ENCODE measurements at regions not wholly inside any gene's neighbourhood (a gene's known extent, or its start where the extent isn't known, plus 50 kb on each side); places are given as distances from the start of the nearest gene placed in this dataset.
"Not testable (repeated sequence)": the region's sequence is repeated elsewhere in the genome, so short reads cannot be mapped to it uniquely, and the experiment has no call there.

DNA sequence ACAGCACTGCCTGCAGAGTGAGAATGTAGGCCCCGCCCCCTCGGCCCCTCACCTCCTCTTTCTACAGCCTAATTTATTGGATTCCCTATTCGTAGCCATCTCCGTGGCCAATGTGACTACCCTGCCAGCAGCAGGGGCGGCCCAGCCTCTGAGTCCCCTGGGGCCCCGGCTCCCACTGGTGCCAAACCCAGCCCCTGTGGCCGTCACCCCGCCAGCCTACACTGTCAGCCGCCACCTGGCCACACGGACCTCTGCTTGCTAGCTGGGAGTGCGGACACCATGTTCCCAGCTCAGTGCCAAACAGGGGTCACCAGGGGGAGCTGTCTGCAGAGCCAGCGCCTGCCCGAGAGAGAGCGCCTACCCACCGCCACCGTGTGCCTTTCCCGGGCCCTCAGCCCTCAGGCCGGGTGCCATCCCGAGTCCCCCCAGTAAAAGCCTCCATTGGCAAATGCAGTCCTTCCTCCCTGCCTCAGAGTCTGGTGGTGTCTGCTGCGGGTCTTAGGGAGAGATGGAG is 201.1 kb downstream of the CCT8L2 start:
- H3K9me3 Mint-ChIP-seq (ENCODE audit: low read depth, unreplicated experiment); H3K27ac Mint-ChIP-seq (ENCODE audit: unreplicated experiment); H3K36me3 Mint-ChIP-seq (ENCODE audit: insufficient read depth, unreplicated experiment); H3K27me3 Mint-ChIP-seq (ENCODE audit: unreplicated experiment); H3K4me1 Mint-ChIP-seq (ENCODE audit: low read depth, unreplicated experiment); intact Hi-C loops (cut with micrococcal nuclease; ENCODE audit: unreplicated experiment); DNase-seq; H3K4me3 Mint-ChIP-seq (ENCODE audit: low read depth, unreplicated experiment); CTCF ChIA-PET; BruUV-seq (replicated peaks): not testable (repeated sequence)

DNA sequence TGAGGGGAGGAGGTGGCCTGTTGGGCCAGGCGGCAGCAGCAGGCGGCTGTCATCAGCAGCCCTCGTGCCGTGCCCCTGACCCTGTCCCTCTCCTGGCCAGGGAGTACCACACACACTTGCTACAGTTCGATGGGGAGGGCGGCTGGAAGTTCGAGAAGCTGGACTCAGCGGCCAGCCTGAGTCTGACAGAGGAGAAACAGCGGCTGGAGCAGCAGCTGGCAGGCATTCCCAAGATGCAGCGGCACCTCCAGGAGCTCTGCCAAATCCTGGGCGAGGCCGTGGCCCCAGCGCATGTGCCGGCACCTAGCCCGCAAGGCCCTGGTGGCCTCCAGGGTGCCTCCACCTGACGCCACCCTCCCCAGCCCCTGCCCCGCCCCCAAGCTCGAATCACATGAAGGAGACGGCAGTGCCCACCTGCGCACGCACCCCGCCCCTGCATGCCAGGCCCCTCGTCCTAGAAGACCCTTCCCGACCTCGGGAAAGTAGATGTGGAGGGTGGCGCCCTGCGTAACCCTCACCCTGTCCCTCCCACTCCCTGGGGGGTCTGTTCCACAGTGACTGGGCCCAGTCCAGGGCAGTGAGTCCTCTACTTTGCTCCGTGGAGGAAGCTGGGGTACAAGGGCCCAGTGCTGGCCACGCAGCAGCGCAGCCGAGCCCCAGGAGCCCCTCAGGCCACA is 201.9 kb downstream of the CCT8L2 start:
- H3K9me3 Mint-ChIP-seq (ENCODE audit: low read depth, unreplicated experiment); intact Hi-C loops (cut with micrococcal nuclease; ENCODE audit: unreplicated experiment); H3K27ac Mint-ChIP-seq (ENCODE audit: unreplicated experiment); H3K36me3 Mint-ChIP-seq (ENCODE audit: insufficient read depth, unreplicated experiment); H3K4me3 Mint-ChIP-seq (ENCODE audit: low read depth, unreplicated experiment); H3K27me3 Mint-ChIP-seq (ENCODE audit: unreplicated experiment); DNase-seq; CTCF ChIA-PET; H3K4me1 Mint-ChIP-seq (ENCODE audit: low read depth, unreplicated experiment); BruUV-seq (replicated peaks): not testable (repeated sequence)

DNA sequence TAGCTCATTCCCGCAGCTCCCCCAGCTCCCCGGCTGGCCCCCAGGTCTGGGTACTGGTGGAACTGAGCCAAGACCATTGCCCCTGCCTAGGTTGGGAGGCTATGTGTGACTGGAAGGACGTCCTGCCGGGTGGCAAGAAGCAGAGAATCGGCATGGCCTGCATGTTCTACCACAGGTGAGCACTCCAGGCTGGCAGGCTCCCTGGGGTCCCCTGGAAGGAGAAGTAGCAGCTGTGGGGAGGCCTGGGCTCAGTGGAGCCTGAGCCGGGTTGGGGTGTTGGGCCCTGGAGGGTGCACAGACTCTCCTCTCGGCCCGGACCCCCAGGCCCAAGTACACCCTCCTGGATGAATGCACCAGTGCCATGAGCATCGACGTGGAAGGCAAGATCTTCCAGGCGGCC is 202.6 kb downstream of the CCT8L2 start:
- H3K36me3 Mint-ChIP-seq (ENCODE audit: insufficient read depth, unreplicated experiment); BruUV-seq (replicated peaks); H3K9me3 Mint-ChIP-seq (ENCODE audit: low read depth, unreplicated experiment); H3K4me1 Mint-ChIP-seq (ENCODE audit: low read depth, unreplicated experiment); CTCF ChIA-PET; intact Hi-C loops (cut with micrococcal nuclease; ENCODE audit: unreplicated experiment); H3K27me3 Mint-ChIP-seq (ENCODE audit: unreplicated experiment); DNase-seq; H3K27ac Mint-ChIP-seq (ENCODE audit: unreplicated experiment); H3K4me3 Mint-ChIP-seq (ENCODE audit: low read depth, unreplicated experiment): not testable (repeated sequence)

DNA sequence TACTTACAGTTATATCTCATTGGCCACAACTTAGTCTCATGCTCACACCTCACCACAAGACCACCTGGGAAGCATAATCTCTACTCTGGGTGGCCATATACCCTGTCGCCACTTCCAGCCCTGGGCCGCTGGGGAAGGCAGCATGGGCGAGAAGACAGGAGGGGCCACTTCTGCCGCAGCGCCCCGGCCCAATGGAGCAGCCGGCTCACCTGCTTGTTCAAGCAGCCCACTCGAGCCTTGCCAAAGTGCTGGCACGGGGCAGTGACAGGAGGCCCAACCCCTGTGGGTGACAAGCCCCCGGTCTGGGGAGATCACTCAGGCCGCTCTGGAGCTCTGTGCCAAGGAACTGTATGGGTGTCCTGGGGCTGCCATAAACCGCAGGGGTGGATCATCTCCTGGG is 203.4 kb downstream of the CCT8L2 start:
- CTCF ChIA-PET; H3K4me3 Mint-ChIP-seq (ENCODE audit: low read depth, unreplicated experiment); H3K27me3 Mint-ChIP-seq (ENCODE audit: unreplicated experiment); BruUV-seq (replicated peaks); intact Hi-C loops (cut with micrococcal nuclease; ENCODE audit: unreplicated experiment); DNase-seq; H3K27ac Mint-ChIP-seq (ENCODE audit: unreplicated experiment); H3K4me1 Mint-ChIP-seq (ENCODE audit: low read depth, unreplicated experiment); H3K36me3 Mint-ChIP-seq (ENCODE audit: insufficient read depth, unreplicated experiment); H3K9me3 Mint-ChIP-seq (ENCODE audit: low read depth, unreplicated experiment): not testable (repeated sequence)

DNA sequence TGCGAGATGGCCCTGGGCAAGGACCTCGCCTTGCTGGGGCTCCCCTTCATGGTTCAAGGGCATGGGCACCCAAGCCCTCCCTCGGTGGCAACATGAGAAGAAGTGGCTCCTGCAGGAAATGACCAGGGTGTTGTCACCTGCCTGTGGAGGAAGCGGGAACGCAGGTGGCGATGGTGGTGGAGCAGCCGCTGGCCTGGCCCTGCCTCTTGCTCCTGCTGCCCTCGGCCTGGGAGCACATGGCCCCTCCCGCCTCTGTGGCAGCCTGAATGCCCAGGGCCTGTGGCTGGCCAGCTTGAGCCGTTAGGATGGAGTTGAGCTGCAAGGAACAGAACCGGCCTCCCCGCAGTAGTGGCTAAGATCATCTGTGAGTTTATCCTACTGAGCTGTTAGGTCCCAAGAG is 204.0 kb downstream of the CCT8L2 start:
- DNase-seq; H3K27ac Mint-ChIP-seq (ENCODE audit: unreplicated experiment); H3K36me3 Mint-ChIP-seq (ENCODE audit: insufficient read depth, unreplicated experiment); CTCF ChIA-PET; intact Hi-C loops (cut with micrococcal nuclease; ENCODE audit: unreplicated experiment); BruUV-seq (replicated peaks); H3K27me3 Mint-ChIP-seq (ENCODE audit: unreplicated experiment); H3K4me3 Mint-ChIP-seq (ENCODE audit: low read depth, unreplicated experiment); H3K4me1 Mint-ChIP-seq (ENCODE audit: low read depth, unreplicated experiment); H3K9me3 Mint-ChIP-seq (ENCODE audit: low read depth, unreplicated experiment): not testable (repeated sequence)

DNA sequence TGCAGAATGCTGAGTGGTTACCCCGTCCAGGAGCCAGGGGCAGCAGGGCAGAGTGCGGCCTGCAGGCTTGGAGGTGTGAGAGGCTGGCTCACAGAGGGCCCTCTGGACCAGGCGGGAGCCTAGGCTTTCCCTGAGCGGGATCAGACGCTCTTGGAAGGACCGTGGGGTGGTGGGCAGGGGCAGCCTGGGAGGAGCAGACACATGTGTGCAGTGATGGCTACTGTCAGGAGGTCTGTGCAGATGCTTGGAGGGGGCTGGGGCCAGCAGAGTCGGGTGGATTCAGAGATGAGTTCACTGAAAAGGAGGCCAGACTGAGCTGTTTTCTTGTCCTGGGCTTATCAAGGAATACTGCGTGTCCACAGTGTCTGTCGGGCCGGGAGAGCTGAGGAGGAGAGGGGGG is 204.5 kb downstream of the CCT8L2 start:
- BruUV-seq (replicated peaks); H3K36me3 Mint-ChIP-seq (ENCODE audit: insufficient read depth, unreplicated experiment); intact Hi-C loops (cut with micrococcal nuclease; ENCODE audit: unreplicated experiment); H3K4me3 Mint-ChIP-seq (ENCODE audit: low read depth, unreplicated experiment); H3K27me3 Mint-ChIP-seq (ENCODE audit: unreplicated experiment); H3K9me3 Mint-ChIP-seq (ENCODE audit: low read depth, unreplicated experiment); DNase-seq; H3K27ac Mint-ChIP-seq (ENCODE audit: unreplicated experiment); H3K4me1 Mint-ChIP-seq (ENCODE audit: low read depth, unreplicated experiment); CTCF ChIA-PET: not testable (repeated sequence)

DNA sequence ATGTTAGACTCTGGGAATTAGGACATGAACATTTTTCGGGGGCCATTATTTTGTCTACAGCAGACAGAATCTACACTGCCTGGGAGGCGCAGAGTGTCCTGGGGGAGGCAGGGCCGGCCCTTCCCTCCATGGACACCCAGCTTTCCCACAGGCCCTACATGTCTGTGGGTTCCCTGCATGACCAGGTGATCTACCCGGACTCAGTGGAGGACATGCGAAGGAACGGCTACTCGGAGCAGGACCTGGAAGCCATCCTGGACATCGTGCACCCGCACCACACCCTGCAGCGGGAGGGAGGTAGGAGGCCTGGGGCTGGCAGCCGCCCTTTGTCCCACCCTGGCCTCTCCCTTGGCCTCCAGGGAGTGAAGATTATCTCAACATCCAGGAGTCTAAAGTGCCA is 205.1 kb downstream of the CCT8L2 start:
- H3K36me3 Mint-ChIP-seq (ENCODE audit: insufficient read depth, unreplicated experiment); DNase-seq; H3K27me3 Mint-ChIP-seq (ENCODE audit: unreplicated experiment); intact Hi-C loops (cut with micrococcal nuclease; ENCODE audit: unreplicated experiment); H3K4me1 Mint-ChIP-seq (ENCODE audit: low read depth, unreplicated experiment); BruUV-seq (replicated peaks); H3K27ac Mint-ChIP-seq (ENCODE audit: unreplicated experiment); H3K9me3 Mint-ChIP-seq (ENCODE audit: low read depth, unreplicated experiment); CTCF ChIA-PET; H3K4me3 Mint-ChIP-seq (ENCODE audit: low read depth, unreplicated experiment): not testable (repeated sequence)

DNA sequence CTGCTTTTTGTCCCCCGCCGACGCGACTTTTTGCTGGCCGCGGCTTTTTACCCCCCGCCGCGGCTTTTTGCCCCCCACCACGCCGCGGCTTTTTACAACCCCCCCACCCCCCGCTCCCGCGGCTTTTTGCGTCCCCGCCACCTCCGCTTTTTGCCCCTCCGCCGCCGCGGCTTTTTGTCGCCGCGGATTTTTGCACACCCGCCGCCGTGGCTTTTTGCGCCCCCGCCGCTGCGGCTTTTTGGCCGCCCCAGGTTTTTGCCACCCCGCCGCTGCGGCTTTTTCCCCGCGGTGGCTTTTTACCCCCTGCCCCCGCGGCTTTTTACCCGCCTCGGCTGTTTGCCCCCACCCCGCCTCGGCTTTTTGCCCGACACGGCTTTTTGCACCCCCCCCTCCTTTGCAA is 205.5 kb downstream of the CCT8L2 start:
- BruUV-seq (replicated peaks): no TSS peak
- no peak overlapping the region for H3K27ac Mint-ChIP-seq (ENCODE audit: unreplicated experiment)
- peaks cover 2% of the 10 kb centered on the region for H3K9me3 Mint-ChIP-seq (ENCODE audit: low read depth, unreplicated experiment)
- H3K4me1 Mint-ChIP-seq (ENCODE audit: low read depth, unreplicated experiment): no peaks in the 10 kb centered on the region
- TF ChIP-seq, protein P1, sequence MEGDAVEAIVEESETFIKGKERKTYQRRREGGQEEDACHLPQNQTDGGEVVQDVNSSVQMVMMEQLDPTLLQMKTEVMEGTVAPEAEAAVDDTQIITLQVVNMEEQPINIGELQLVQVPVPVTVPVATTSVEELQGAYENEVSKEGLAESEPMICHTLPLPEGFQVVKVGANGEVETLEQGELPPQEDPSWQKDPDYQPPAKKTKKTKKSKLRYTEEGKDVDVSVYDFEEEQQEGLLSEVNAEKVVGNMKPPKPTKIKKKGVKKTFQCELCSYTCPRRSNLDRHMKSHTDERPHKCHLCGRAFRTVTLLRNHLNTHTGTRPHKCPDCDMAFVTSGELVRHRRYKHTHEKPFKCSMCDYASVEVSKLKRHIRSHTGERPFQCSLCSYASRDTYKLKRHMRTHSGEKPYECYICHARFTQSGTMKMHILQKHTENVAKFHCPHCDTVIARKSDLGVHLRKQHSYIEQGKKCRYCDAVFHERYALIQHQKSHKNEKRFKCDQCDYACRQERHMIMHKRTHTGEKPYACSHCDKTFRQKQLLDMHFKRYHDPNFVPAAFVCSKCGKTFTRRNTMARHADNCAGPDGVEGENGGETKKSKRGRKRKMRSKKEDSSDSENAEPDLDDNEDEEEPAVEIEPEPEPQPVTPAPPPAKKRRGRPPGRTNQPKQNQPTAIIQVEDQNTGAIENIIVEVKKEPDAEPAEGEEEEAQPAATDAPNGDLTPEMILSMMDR (IDR thresholded peaks at IDR 0.05; ENCODE audit: unreplicated experiment): no peak
- H3K4me3 Mint-ChIP-seq (ENCODE audit: low read depth, unreplicated experiment): no peak overlapping the region
- CTCF ChIA-PET: no interaction called here
- H3K27me3 Mint-ChIP-seq (ENCODE audit: unreplicated experiment): no peaks in the 10 kb centered on the region
- intact Hi-C loops (cut with micrococcal nuclease; ENCODE audit: unreplicated experiment): no loop called here
- DNase-seq: no peak
- no peaks in the 10 kb centered on the region for H3K36me3 Mint-ChIP-seq (ENCODE audit: insufficient read depth, unreplicated experiment)

DNA sequence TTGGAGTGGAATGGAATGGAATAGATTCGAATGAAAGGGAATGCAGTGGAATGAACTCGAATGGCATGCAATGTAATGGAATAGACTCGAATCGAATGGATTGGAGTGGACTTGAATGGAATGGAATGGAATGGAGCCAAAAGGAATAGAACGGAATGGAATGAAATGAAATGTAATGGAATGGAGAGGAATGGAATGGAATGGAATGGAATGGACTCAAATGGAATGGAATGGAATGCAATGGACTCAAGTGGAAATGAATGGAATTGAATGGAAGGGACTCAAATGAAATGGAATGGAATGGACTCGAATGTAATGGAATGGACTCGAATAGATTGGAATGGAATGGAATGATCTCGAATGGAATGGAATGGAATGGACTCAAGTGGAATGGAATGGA is 231.3 kb downstream of the CCT8L2 start:
- intact Hi-C loops (cut with micrococcal nuclease; ENCODE audit: unreplicated experiment); H3K27me3 Mint-ChIP-seq (ENCODE audit: unreplicated experiment); H3K4me1 Mint-ChIP-seq (ENCODE audit: low read depth, unreplicated experiment); CTCF ChIA-PET; H3K4me3 Mint-ChIP-seq (ENCODE audit: low read depth, unreplicated experiment); H3K9me3 Mint-ChIP-seq (ENCODE audit: low read depth, unreplicated experiment); H3K36me3 Mint-ChIP-seq (ENCODE audit: insufficient read depth, unreplicated experiment); DNase-seq; H3K27ac Mint-ChIP-seq (ENCODE audit: unreplicated experiment); BruUV-seq (replicated peaks): not testable (repeated sequence)

DNA sequence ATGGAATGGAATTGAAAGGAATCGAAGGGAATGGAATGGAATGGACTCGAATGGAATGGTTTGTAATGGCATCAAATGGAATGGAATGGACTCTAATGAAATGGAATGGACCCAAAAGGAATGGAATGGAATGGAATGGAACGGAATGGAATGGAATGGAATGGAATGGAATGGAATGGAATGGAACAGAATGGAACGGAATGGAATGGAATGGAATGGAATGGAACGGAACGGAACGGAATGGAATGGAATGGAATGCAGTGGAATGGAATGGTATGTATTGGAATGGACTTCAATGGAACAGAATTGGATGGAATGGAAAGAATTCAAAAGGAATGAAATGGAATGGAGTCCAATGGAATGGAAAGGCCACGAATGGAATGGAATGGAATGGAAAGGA is 240.0 kb downstream of the CCT8L2 start:
- H3K4me3 Mint-ChIP-seq (ENCODE audit: low read depth, unreplicated experiment); BruUV-seq (replicated peaks); H3K9me3 Mint-ChIP-seq (ENCODE audit: low read depth, unreplicated experiment); H3K4me1 Mint-ChIP-seq (ENCODE audit: low read depth, unreplicated experiment); H3K36me3 Mint-ChIP-seq (ENCODE audit: insufficient read depth, unreplicated experiment); intact Hi-C loops (cut with micrococcal nuclease; ENCODE audit: unreplicated experiment); H3K27ac Mint-ChIP-seq (ENCODE audit: unreplicated experiment); H3K27me3 Mint-ChIP-seq (ENCODE audit: unreplicated experiment); DNase-seq; CTCF ChIA-PET: not testable (repeated sequence)

Measured in Calu3 (cell line).